ENCODE measurements at regions not wholly inside any gene's neighbourhood (a gene's known extent, or its start where the extent isn't known, plus 50 kb on each side); places are given as distances from the start of the nearest gene placed in this dataset.

- Mint-ChIP-seq H3K36me3 (ENCODE audit: low read depth) (no peaks in the 10 kb centered on the region), H3K4me3 (no peak overlapping the region), H3K9me3 (no peaks in the 10 kb centered on the region), H3K4me1 (no peaks in the 10 kb centered on the region), H3K27ac (no peak overlapping the region), H3K27me3 (ENCODE audit: insufficient read depth) (no peaks in the 10 kb centered on the region)
- no peak for DNase-seq
- no peak for TF ChIP-seq CTCF (conservative IDR thresholded peaks at IDR 0.05)
- Histone ChIP-seq H3K4me1 (ENCODE audit: control insufficient read depth, insufficient read depth, low read length) (no peaks in the 10 kb centered on the region), H3K9me3 (ENCODE audit: control insufficient read depth, low read length) (peaks cover 10% of the 10 kb centered on the region), H3K4me3 (ENCODE audit: low read length) (no peak overlapping the region), H3K27me3 (ENCODE audit: control insufficient read depth, insufficient read depth, low read length, poor library complexity, severe bottlenecking) (no peaks in the 10 kb centered on the region), H3K27ac (ENCODE audit: low read depth, low read length) (no peak overlapping the region), H3K36me3 (ENCODE audit: control insufficient read depth, insufficient read depth, low read length) (no peaks in the 10 kb centered on the region), H3K9ac (ENCODE audit: extremely low read depth, low read length, poor library complexity, severe bottlenecking) (no peak overlapping the region)
- 95% methylated on average over 1 of the region's 1 CpG; no CpG with 5 or more reads in 1 of the 2 experiments for WGBS, 2 experiments (ENCODE audit: insufficient coverage in 1 of 2, insufficient read length in 1 of 2)
These were observed 435.5 kb downstream of the SIPA1L2 start for GRCh38 chr1:232194424-232194823.

GRCh38 chr1:232193451-232193783, 436.5 kb downstream of the SIPA1L2 start:
- Mint-ChIP-seq H3K27me3 (ENCODE audit: insufficient read depth) (no peaks in the 10 kb centered on the region), H3K4me3 (no peak overlapping the region), H3K27ac (no peak overlapping the region), H3K36me3 (ENCODE audit: low read depth) (no peaks in the 10 kb centered on the region), H3K4me1 (peaks cover 2% of the 10 kb centered on the region), H3K9me3 (no peaks in the 10 kb centered on the region)
- Histone ChIP-seq H3K27me3 (ENCODE audit: control insufficient read depth, insufficient read depth, low read length, poor library complexity, severe bottlenecking) (no peaks in the 10 kb centered on the region), H3K9ac (ENCODE audit: extremely low read depth, low read length, poor library complexity, severe bottlenecking) (no peak overlapping the region), H3K27ac (ENCODE audit: low read depth, low read length) (no peak overlapping the region), H3K9me3 (ENCODE audit: control insufficient read depth, low read length) (peaks cover 10% of the 10 kb centered on the region), H3K4me1 (ENCODE audit: control insufficient read depth, insufficient read depth, low read length) (no peaks in the 10 kb centered on the region), H3K36me3 (ENCODE audit: control insufficient read depth, insufficient read depth, low read length) (no peaks in the 10 kb centered on the region), H3K4me3 (ENCODE audit: low read length) (no peak overlapping the region)
- DNase-seq: no peak
- no peak for TF ChIP-seq CTCF (conservative IDR thresholded peaks at IDR 0.05)

GRCh38 chr1:232192781-232193450, 437.0 kb downstream of the SIPA1L2 start:
- H3K9me3 ChIP-seq (ENCODE audit: control insufficient read depth, low read length): peaks cover 10% of the 10 kb centered on the region
- H3K4me1 ChIP-seq (ENCODE audit: control insufficient read depth, insufficient read depth, low read length): no peaks in the 10 kb centered on the region
- no peak for TF ChIP-seq CTCF (conservative IDR thresholded peaks at IDR 0.05)
- H3K27me3 ChIP-seq (ENCODE audit: control insufficient read depth, insufficient read depth, low read length, poor library complexity, severe bottlenecking): no peaks in the 10 kb centered on the region
- peaks cover 7% of the 10 kb centered on the region for H3K4me1 Mint-ChIP-seq
- no peak overlapping the region for H3K27ac Mint-ChIP-seq
- H3K4me3 ChIP-seq (ENCODE audit: low read length): no peak overlapping the region
- peaks cover 2% of the 10 kb centered on the region for H3K27me3 Mint-ChIP-seq (ENCODE audit: insufficient read depth)
- 96 to 100% methylated on average over 1 to 3 of the region's 3 CpGs for WGBS, 2 experiments (ENCODE audit: insufficient coverage in 1 of 2, insufficient read length in 1 of 2)
- no peak overlapping the region for H3K27ac ChIP-seq (ENCODE audit: low read depth, low read length)
- DNase-seq: no peak
- no peaks in the 10 kb centered on the region for H3K36me3 Mint-ChIP-seq (ENCODE audit: low read depth)
- H3K4me3 Mint-ChIP-seq: no peak overlapping the region
- H3K9ac ChIP-seq (ENCODE audit: extremely low read depth, low read length, poor library complexity, severe bottlenecking): no peak overlapping the region
- H3K36me3 ChIP-seq (ENCODE audit: control insufficient read depth, insufficient read depth, low read length): no peaks in the 10 kb centered on the region
- no peaks in the 10 kb centered on the region for H3K9me3 Mint-ChIP-seq

Measured in endodermal cell (in vitro differentiated cells).